ENCODE measurements at regions not wholly inside any gene's neighbourhood (a gene's known extent, or its start where the extent isn't known, plus 50 kb on each side); places are given as distances from the start of the nearest gene placed in this dataset.
A peak's percentile ranks its signal among the peaks of the same experiment; 100 is the strongest.

- H3K4me3 ChIP-seq (ENCODE audit: low read depth, low read length), result no peak overlapping the region
- H3K36me3 ChIP-seq (ENCODE audit: control insufficient read depth, insufficient read depth, low read length), result no peaks in the 10 kb centered on the region
- H3K27me3 ChIP-seq (ENCODE audit: control insufficient read depth, insufficient read depth, low read length), result no peaks in the 10 kb centered on the region
- peak overlapping the region; percentile 12 for H3K27ac ChIP-seq (ENCODE audit: low read depth, low read length)
- peak in 2 of 6 donors; percentile 31 to 84 for DNase-seq (ENCODE audit: low read depth in 4 of 6, low spot score in 6 of 6)
- H3K4me1 ChIP-seq (ENCODE audit: control insufficient read depth, insufficient read depth, low read length), result peaks cover 42% of the 10 kb centered on the region
- WGBS (ENCODE audit: insufficient coverage), result 39% methylated on average over 9 of the region's 12 CpGs
- no peaks in the 10 kb centered on the region for H3K9me3 ChIP-seq (ENCODE audit: control insufficient read depth, insufficient read depth, low read length)
Observed at GRCh38 chr1:30810416-30811080, 53.0 kb upstream of the LAPTM5 start.

- Histone ChIP-seq H3K36me3 (ENCODE audit: control insufficient read depth, insufficient read depth, low read length) (no peaks in the 10 kb centered on the region), H3K27ac (ENCODE audit: low read depth, low read length) (no peak overlapping the region), H3K4me1 (ENCODE audit: control insufficient read depth, insufficient read depth, low read length) (peaks cover 35% of the 10 kb centered on the region), H3K27me3 (ENCODE audit: control insufficient read depth, insufficient read depth, low read length) (no peaks in the 10 kb centered on the region), H3K4me3 (ENCODE audit: low read depth, low read length) (no peak overlapping the region), H3K9me3 (ENCODE audit: control insufficient read depth, insufficient read depth, low read length) (no peaks in the 10 kb centered on the region)
- DNase-seq (ENCODE audit: low read depth in 4 of 6, low spot score in 6 of 6), result peak in 1 of 6 donors; percentile 42
- WGBS (ENCODE audit: insufficient coverage), result 55% methylated on average over 13 of the region's 14 CpGs
Observed at GRCh38 chr1:30809514-30810263, 52.1 kb upstream of the LAPTM5 start.

GRCh38 chr1:30808067-30808662, 50.6 kb upstream of the LAPTM5 start:
- H3K27ac ChIP-seq (ENCODE audit: low read depth, low read length), result no peak overlapping the region
- WGBS (ENCODE audit: insufficient coverage), result 100% methylated on average over 2 of the region's 3 CpGs

GRCh38 chr1:30807318-30808066, 49.9 kb upstream of the LAPTM5 start:
- Histone ChIP-seq H3K27me3 (ENCODE audit: control insufficient read depth, insufficient read depth, low read length) (no peaks in the 10 kb centered on the region), H3K36me3 (ENCODE audit: control insufficient read depth, insufficient read depth, low read length) (no peaks in the 10 kb centered on the region), H3K4me1 (ENCODE audit: control insufficient read depth, insufficient read depth, low read length) (peaks cover 33% of the 10 kb centered on the region), H3K27ac (ENCODE audit: low read depth, low read length) (no peak overlapping the region), H3K9me3 (ENCODE audit: control insufficient read depth, insufficient read depth, low read length) (no peaks in the 10 kb centered on the region), H3K4me3 (ENCODE audit: low read depth, low read length) (no peak overlapping the region)
- 21% methylated on average over 27 of the region's 41 CpGs for WGBS (ENCODE audit: insufficient coverage)
- DNase-seq (ENCODE audit: low read depth in 4 of 6, low spot score in 6 of 6), result peak in 2 of 6 donors; percentile 55 to 78

More at GRCh38 chr1:30808067-30808662, 50.6 kb upstream of the LAPTM5 start:
- Histone ChIP-seq H3K27me3 (ENCODE audit: control insufficient read depth, insufficient read depth, low read length) (no peaks in the 10 kb centered on the region), H3K9me3 (ENCODE audit: control insufficient read depth, insufficient read depth, low read length) (no peaks in the 10 kb centered on the region), H3K36me3 (ENCODE audit: control insufficient read depth, insufficient read depth, low read length) (no peaks in the 10 kb centered on the region), H3K4me3 (ENCODE audit: low read depth, low read length) (no peak overlapping the region), H3K4me1 (ENCODE audit: control insufficient read depth, insufficient read depth, low read length) (peaks cover 33% of the 10 kb centered on the region)
- DNase-seq (ENCODE audit: low read depth in 4 of 6, low spot score in 6 of 6), result no peak

Measured in spinal cord (tissue), 9 donors.